Breast epithelium (tissue), 3 donors: ENCODE measurements at regions not wholly inside any gene's neighbourhood (a gene's known extent, or its start where the extent isn't known, plus 50 kb on each side); places are given as distances from the start of the nearest gene placed in this dataset.

Experiments used
- CTCF ChIP-seq, 3 donors: fragments of 450-650 bp; IDR thresholded peaks; one replicate each; pipeline ENCODE4 v1.5.1; 2016 to 2017; ENCODE audit warnings: antibody characterized with exemption in 3 of 3, mild to moderate bottlenecking in 3 of 3, moderate library complexity in 3 of 3
- POLR2A ChIP-seq: fragments of 450-650 bp; IDR thresholded peaks from one replicate; pipeline ENCODE4 v1.6.1; 2016; ENCODE audit warnings: antibody characterized with exemption, mild to moderate bottlenecking, moderate library complexity
- POLR2AphosphoS5 ChIP-seq, 3 donors: sonication (generic); formaldehyde crosslinking; IDR thresholded peaks; one replicate each; pipeline ENCODE4 v1.6.1; 2017; ENCODE audit warnings: antibody characterized with exemption in 3 of 3

DNA sequence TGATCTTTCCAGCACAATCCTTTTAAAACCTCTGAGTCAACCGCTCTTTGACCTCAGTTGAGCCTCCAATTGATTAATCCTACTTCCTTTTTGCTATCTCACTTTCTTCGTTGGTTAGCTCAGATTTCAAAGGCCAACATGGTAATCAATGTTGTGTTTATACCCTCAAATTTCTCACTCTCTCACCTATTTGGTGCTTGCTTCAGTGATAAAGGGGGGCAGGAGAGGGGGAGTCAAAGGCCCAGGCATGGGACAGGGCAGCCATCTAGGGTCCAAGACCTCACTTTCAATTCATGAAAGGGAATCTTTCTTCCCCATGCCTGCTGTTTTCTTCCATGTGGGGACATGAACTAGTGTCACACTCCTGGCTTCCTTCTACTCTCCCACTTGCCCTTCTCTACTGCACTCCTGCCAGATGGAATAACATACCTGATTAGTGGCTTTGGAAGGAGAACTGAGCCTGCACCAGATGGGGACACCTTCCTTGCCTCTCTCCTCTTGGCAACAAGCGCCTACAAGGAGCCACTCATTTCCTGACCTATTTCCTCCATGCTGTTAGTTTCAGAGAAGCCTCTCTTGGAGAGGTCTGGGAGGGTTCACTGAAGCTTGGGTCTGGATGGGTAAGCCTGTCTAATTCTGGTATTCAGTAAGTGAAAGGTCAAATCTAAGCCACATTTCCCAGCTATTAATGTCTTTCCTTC lies 73.3 kb upstream of the ARHGAP29 start:
- no peak for TF ChIP-seq POLR2A
- no peak for TF ChIP-seq CTCF (IDR thresholded peaks at IDR 0.05)
- TF ChIP-seq POLR2AphosphoS5 (IDR thresholded peaks at IDR 0.05): no peak
